C1 segment of cervical spinal cord (tissue), 14 donors: ENCODE measurements at regions not wholly inside any gene's neighbourhood (a gene's known extent, or its start where the extent isn't known, plus 50 kb on each side); places are given as distances from the start of the nearest gene placed in this dataset.
A peak's percentile ranks its signal among the peaks of the same experiment; 100 is the strongest.

Source experiments
- DNase-seq, 14 donors: peaks; one replicate each; lab custom pipeline; 2025; lab: John Stamatoyannopoulos, UW

DNA sequence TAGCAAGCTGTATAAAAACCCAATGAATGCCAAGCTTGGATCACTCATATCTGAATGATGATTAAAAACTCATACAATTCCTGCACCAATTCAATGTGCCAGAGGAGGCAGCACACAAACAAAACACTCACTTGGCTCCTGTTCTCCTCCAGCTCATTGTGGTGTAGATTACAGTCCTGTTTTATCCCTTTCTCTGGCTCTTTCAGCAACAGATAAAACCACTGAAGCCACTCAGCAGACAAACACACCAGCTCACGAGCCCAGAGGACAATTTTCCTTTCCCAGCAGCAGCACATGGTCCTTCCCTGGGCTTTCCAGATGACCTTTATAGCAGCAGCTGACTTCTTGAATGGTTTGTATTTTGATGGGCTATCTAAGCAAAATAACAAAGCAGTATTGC is 107.3 kb upstream of the STARD3NL start:
- DNase-seq, result no peak

DNA sequence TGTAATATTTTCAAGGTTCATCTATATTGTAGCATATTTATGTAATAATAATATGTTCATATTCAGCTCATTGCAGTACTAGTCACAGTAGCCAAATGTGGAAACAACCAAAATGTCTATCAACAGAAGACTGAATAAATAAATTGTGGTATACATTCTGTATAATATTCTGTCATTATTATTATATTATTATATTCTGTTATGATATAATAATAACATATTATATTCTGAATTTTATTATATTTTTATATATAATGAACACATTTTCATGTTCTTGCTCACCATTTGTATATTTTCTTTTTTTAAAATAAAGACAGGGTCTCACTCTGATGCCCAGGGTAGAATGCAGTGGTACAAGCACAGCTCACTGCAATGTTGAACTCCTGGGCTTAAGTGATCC is 91.2 kb upstream of the STARD3NL start:
- no peak for DNase-seq

DNA sequence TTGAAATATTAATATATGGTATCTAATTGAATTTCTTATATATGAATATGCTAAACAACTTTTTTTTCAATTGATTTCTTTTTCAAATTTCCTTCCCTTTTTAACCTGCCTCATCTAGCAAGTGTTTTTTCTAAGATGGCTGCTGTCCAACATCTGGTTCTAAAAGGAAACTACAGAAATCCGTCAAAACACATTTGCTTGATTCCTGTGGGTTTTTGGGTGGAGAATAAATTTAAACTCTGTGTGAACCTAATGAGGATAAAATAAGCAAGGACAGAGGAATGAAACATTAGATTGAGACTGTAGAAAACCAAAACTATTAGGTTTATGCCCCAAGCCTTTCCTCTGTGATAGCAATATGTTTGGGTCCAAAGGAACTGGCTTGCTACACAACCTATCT is 75.5 kb upstream of the STARD3NL start:
- no peak for DNase-seq

DNA sequence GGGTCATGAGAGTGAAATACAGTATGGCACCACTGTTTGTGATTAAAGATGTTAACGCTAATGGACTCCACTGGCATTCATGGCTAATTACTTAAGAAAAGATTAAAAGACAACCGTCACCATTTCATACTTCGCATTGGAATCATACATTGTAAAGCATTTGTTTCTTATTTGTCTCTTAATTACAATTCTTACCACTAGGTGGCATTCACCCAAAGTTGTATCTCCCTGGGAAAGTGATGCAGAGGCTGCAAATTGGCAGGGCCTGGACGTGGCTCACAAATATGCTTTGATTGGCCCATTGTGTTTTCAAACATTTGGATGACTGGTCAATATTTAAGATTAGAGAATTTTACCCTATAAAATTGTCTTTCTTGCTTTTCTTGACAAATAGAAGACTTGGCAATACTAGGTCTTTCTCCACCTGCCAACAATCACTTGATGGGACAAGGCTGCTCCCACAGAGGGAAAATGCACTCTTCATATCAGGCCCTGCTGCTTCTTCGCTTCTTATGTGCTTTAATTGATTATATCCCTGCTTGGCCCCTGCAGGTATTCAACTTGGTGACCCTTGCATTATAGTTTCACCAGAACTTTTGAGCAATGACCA is 72.1 kb upstream of the STARD3NL start:
- DNase-seq, result peak in 1 of 14 donors; percentile 37

DNA sequence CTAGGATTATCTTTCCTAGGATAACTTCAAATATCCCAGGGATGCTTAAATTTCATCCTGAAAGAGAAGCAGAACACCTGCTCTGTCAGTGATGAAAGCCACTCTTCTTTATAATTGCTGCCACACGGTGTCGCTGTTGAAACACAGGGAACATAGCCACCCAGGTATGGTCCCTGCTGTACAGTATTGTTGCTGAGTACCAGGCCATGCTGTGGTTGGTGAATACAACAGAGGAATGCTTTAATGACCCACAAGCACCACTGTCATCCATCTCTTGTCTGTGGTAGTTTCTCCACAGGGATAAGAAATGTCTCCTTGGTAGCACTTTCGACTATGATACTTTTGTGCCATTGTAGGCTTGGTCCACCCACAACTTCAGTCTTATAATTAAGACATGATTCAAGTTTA is 70.6 kb upstream of the STARD3NL start:
- DNase-seq, result peak in 8 of 14 donors; percentile 1 to 30 (median 13)

DNA sequence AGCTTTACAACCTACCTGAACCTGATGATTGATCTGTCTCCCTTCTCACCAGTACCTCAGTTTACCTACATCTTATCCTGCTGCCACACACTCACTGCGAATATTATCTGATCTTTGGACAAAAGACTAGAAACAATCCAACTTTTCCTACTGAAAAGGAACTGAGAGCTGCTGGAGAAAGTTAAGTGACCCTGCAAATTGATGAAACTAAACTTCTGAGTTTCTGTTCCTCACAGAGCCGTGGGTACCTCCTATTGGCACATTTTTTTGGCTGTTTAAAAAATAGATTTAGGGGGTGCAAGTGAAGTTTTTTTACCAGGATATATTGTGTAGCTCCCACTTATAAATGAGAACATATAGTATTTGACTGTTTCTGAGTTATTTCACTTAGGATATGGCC is 66.0 kb upstream of the STARD3NL start:
- DNase-seq, result no peak

DNA sequence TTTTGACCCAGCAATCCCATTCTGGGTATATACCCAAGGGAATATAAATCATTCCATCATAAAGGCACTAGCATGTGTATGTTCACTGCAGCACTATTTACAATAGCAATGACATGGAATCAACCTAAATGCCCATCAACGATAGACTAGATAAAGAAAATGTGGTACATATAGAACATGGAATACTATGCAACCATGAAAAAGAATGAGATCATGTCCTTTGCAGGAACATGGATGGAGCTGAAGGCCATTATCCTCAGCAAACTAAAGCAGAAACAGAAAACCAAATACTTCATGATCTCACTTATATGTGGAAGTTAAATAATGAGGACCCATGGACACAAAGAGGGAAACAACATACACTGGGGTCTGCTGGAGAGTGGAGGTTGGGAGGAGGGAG is 58.0 kb upstream of the STARD3NL start:
- DNase-seq, result no peak

DNA sequence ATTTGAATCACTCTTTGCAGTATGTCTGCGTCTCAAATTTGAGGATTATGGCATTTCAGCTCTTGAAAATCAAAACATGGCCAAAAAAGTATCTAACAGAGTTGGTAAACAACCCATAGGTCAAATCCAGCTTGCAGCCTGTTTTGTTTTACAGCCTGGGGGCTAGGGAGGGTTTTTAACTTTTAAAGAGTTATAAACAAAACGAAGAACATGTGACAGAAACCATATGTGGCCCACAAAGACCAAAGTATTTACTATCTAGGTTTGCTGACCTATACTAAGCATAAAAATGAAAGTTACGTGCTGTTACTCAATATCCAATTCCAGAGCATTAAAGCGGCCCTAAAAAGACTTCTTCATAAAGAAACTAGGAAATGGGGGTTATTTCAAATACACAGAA is 55.5 kb upstream of the STARD3NL start:
- DNase-seq, result no peak

DNA sequence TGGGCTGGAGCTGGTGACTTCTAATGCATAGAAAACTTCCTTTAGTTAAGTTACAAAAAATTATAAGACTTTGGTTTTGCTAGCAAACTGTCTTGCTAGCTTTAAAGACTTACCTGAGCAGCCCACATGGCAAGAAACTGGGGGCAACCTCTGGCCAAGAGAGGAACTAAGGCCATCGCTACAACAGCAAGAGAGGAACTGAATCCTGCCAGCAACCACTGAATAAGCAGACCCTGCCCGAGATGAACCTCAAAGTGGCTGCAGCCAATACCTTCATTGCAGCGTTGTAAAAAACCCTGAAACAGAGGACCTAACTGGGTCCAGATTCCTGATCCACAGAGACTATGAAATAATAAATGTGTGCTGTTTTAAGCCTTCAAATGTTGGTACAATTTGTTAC is 54.6 kb upstream of the STARD3NL start:
- no peak for DNase-seq

DNA sequence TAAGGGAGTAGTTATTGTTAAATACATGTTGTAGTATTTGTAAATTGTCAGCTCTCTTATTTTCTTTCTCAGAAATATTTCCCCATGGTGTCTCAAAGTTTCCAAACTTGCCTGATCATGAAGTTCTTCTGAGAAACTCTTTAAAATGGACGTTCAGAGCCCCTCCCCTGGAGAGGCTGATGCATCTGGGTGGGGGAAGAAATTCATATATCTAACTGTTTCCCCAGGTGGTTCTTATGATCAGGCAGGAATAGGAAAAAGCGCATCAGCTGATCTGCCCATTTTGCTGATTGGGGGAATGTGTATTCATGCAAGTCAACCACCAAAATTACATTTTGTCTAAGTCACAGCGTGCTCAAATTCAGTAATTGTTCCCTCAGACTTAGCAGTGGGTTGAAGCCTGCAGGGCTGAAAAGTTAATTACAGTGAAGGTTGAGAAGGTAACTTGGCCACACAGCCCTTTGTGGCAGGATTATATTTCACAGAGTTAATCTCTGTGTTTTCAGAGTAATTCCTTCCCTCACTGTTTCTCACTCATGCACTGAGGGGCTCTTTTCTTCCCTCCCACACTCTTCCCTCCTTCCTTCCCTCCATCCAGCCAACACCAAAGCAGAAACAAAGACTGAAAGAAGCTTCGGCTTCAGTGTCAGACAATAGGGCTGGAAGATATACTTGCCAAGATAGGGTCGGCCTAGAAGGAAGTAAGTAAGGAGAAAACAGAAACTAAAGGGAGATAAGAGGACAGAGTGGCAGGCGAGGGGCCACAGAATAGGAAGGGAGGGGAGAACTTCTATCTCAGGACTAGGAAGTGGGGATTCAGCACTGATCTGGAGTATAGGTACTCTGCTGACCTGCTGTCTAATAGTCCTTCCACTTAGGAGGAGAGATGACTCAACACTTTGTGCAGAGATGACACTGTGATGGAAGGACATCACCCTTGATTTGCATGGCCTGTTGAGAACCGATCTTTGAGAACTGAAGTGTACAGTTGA is 50.5 kb upstream of the STARD3NL start:
- no peak for DNase-seq
